ENCODE measurements at regions not wholly inside any gene's neighbourhood (a gene's known extent, or its start where the extent isn't known, plus 50 kb on each side); places are given as distances from the start of the nearest gene placed in this dataset.

DNA sequence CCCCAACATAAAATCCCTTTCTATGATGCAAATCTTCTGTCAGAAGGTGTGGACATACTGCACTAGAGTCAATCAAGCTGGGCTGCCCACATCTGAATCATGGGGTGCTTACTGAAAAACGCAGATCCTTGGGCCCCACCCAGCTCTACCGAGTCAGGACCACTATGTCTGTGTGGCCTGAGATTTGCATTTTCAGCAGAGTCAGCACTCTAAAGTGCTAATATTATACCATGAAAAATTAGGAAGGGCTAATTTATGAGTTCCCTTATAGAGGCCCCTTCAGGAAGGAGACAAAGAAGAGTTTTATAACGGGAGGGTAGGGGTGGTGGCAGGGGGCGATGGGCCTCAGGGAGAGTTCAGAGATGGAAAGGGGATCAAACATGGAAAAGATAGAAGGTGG is 163.3 kb upstream of the NABP1 start:
- TF ChIP-seq GABPA (IDR thresholded peaks at IDR 0.05; ENCODE audit: low read depth) (no peak), POLR2AphosphoS5 (IDR thresholded peaks at IDR 0.05; ENCODE audit: low read depth) (no peak), SPI1 (IDR thresholded peaks at IDR 0.05; ENCODE audit: borderline replicate concordance, low read depth) (no peak), CTCF (IDR thresholded peaks at IDR 0.05; ENCODE audit: insufficient read depth, low read length) (no peak)
- TF ChIP-seq, protein P1, sequence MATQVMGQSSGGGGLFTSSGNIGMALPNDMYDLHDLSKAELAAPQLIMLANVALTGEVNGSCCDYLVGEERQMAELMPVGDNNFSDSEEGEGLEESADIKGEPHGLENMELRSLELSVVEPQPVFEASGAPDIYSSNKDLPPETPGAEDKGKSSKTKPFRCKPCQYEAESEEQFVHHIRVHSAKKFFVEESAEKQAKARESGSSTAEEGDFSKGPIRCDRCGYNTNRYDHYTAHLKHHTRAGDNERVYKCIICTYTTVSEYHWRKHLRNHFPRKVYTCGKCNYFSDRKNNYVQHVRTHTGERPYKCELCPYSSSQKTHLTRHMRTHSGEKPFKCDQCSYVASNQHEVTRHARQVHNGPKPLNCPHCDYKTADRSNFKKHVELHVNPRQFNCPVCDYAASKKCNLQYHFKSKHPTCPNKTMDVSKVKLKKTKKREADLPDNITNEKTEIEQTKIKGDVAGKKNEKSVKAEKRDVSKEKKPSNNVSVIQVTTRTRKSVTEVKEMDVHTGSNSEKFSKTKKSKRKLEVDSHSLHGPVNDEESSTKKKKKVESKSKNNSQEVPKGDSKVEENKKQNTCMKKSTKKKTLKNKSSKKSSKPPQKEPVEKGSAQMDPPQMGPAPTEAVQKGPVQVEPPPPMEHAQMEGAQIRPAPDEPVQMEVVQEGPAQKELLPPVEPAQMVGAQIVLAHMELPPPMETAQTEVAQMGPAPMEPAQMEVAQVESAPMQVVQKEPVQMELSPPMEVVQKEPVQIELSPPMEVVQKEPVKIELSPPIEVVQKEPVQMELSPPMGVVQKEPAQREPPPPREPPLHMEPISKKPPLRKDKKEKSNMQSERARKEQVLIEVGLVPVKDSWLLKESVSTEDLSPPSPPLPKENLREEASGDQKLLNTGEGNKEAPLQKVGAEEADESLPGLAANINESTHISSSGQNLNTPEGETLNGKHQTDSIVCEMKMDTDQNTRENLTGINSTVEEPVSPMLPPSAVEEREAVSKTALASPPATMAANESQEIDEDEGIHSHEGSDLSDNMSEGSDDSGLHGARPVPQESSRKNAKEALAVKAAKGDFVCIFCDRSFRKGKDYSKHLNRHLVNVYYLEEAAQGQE (IDR thresholded peaks at IDR 0.05; ENCODE audit: insufficient replicate concordance, low read depth) = no peak
- H3K27me3 ChIP-seq (ENCODE audit: insufficient read depth, poor library complexity, severe bottlenecking) = no peaks in the 10 kb centered on the region
- H3K4me3 ChIP-seq (replicated peaks; ENCODE audit: insufficient read depth, low read length) = no peak overlapping the region
- H3K27ac ChIP-seq (replicated peaks) = no peak overlapping the region
- no peak for DNase-seq (ENCODE audit: low read depth in 1 of 2, low spot score in 1 of 2)

DNA sequence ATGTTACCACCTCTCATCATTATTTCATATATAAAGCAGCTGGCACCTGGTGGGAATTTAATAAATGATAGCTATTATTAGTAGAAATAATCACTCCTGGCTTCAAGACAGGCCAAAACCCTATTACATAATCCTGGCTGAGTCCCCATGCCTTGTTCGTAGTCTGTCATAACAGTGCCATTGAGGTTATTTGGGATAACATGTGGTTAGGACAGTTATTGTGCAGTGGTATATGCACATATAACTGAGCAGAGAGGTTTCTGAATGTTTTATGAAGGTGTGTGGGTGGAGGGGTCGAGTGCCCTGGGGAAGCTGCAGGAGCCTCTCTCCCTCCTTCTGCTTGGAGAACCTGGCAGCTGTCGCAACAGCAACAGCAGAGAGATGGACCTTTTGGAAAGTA is 162.4 kb upstream of the NABP1 start:
- TF ChIP-seq, protein P1 (IDR thresholded peaks at IDR 0.05; ENCODE audit: insufficient replicate concordance, low read depth) = no peak
- TF ChIP-seq SPI1 (IDR thresholded peaks at IDR 0.05; ENCODE audit: borderline replicate concordance, low read depth) = no peak
- TF ChIP-seq POLR2AphosphoS5 (IDR thresholded peaks at IDR 0.05; ENCODE audit: low read depth) = no peak
- no peak for TF ChIP-seq CTCF (IDR thresholded peaks at IDR 0.05; ENCODE audit: insufficient read depth, low read length)
- TF ChIP-seq GABPA (IDR thresholded peaks at IDR 0.05; ENCODE audit: low read depth) = no peak
- no peaks in the 10 kb centered on the region for H3K27me3 ChIP-seq (ENCODE audit: insufficient read depth, poor library complexity, severe bottlenecking)
- H3K27ac ChIP-seq (replicated peaks) = no peak overlapping the region
- H3K4me3 ChIP-seq (replicated peaks; ENCODE audit: insufficient read depth, low read length) = no peak overlapping the region
- DNase-seq (ENCODE audit: low read depth in 1 of 2, low spot score in 1 of 2) = no peak

DNA sequence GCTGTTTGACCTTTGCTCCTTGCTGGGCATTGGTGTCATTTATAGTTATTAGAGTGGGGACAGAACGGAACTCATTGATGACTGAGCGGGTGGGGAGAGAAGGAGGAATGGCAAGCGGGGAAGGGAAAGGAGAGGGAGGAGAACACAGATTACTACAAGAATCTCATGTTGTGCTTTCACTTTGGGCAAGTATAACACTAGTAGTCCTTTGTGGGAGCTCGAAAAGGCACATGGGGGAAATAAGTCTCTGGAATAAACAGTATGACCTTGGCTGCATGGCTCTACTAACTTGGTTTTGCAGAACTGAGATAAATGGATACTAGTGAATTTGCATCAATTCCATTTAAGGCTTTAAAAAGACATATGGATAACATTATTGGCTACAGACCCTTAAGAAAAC is 161.7 kb upstream of the NABP1 start:
- TF ChIP-seq SPI1 (IDR thresholded peaks at IDR 0.05; ENCODE audit: borderline replicate concordance, low read depth) = no peak
- TF ChIP-seq POLR2AphosphoS5 (IDR thresholded peaks at IDR 0.05; ENCODE audit: low read depth) = no peak
- no peak for TF ChIP-seq CTCF (IDR thresholded peaks at IDR 0.05; ENCODE audit: insufficient read depth, low read length)
- no peak for TF ChIP-seq GABPA (IDR thresholded peaks at IDR 0.05; ENCODE audit: low read depth)
- TF ChIP-seq, protein P1 (IDR thresholded peaks at IDR 0.05; ENCODE audit: insufficient replicate concordance, low read depth) = no peak
- DNase-seq (ENCODE audit: low read depth in 1 of 2, low spot score in 1 of 2) = no peak
- H3K27ac ChIP-seq (replicated peaks) = no peak overlapping the region

More for the DNA sequence above, 161.7 kb upstream of the NABP1 start:
- Histone ChIP-seq H3K27me3 (ENCODE audit: insufficient read depth, poor library complexity, severe bottlenecking) (no peaks in the 10 kb centered on the region), H3K4me3 (replicated peaks; ENCODE audit: insufficient read depth, low read length) (no peak overlapping the region)

All from HL-60 (cell line).